ENCODE measurements at regions not wholly inside any gene's neighbourhood (a gene's known extent, or its start where the extent isn't known, plus 50 kb on each side); places are given as distances from the start of the nearest gene placed in this dataset.

DNA sequence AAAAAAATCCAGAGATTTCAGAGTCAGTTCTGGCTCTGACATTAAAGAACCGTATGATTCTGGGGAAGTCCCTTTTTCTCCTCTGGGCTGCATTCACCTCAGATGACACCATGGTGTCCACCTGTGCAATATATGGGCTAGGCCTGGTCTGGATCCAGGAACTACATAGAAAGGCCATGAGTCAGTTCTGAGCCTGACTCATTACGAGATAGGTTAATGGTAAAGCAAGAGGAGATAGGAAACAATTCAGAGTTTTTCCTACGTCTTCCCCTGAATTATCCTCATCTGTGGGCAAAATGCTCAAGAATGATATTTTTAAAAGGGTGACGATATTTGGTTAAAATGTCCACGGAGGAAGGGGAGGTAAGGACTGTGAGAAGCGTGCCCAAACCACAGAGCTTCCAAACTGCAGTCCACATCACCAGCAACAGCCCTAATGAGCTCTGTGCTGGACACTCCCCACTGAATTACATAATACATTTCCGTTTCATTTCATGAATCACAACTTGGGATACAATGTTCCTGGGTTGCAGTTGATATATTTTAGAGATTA is 180.1 kb upstream of the OSR1 start:
- no peak for DNase-seq

DNA sequence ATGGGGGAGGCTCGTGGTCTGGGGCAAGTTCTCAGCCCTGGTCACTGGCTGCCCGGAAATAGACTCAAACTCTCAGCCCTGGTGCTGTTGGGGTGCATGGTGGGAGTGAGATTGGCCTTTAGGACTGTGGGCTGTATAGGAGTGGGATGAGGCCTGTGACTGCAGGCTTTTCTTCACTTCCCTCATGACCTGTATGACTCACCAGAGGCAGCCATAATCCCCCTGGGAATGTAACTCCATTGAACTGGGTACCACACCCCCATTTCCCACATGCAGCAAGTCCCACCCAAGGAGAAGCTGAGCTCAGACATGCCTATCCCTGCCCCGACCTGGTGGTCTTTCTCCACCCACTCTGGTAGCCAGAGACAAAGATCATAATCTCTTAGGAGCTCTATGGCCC is 177.7 kb upstream of the OSR1 start:
- DNase-seq, result no peak

DNA sequence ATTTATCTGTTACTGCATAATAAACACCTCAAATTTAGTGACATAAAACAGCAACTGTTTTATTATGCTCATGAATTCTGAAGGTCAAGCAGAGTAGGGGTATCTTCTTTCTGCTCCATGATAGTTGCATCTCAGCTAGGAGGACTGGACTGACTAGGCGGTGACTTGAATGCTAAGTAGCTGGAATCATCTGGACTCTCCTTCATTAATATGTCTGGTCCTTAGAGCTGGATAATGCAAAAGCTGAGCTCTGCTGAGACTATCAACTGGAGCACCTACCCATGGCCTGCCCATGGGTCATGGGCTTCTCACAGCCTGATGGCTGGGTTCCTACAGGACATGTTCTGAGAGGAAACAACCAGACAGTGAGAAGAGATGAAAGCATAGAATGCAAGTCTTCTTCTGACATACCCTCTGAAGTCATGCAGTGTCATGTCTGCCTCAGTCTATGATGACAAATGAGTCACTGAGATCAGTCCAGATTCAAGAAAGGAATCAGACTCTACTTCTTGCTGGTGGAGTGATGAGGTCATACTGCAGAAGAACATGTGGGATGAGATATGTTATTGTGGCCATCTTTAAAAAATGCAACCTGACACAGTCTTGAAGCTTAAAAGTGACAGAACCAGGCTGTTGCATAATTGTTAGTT is 174.2 kb upstream of the OSR1 start:
- DNase-seq, result no peak

DNA sequence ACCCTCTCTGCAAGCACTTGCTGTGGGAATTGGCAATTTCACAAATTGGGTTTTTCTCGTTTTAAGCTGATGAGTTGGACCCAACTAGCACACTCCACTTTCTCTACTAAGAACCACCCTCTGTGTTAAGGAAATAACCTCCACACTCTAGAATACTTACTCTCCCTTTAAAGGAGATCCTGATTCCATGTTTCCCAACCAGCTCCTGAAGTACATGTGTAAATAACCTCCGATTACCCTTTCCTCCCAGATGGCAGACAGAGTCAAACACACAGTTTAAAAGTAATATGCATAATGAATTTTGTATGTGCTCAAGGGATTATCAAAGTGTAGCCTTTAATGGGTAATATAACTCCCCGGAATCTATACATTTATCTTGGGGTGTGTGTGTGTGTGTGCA is 171.3 kb upstream of the OSR1 start:
- DNase-seq, result no peak

DNA sequence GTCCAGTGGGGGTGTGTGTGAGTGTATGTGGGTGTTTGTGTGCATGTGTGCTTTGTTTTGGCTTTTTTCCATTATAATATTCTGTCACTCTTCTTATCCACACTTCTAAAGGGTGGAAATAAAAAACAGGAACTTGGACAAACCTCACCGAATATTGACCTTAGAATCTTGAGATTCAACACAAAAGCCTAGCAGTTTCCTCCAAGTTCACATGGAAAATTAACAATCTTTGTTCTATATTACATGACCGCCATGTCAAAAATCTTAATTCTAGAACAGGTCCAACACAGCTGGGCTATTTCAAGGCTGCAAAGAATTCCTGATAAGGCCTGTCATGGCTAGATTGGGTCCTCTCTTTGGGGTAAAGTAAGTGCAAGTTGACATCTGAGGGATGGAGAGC is 169.3 kb upstream of the OSR1 start:
- DNase-seq, result no peak

DNA sequence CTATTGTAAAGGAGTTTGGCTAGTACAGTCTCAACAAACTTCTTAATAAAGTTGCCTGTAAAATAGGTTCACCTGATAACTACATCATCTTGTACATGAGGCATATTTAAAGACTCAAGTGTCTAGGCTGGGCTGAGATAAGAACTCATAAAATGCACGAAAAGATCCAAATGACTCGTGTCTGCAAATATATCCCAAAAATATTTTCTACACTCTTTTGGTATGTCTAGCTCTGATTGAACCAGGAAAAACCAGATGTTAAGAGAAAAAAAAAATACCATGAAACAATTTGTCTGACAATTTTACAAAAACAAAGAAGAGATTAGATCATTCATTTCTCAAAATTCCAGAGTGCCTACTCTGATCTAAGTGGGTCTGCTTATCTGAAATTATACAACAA is 166.9 kb upstream of the OSR1 start:
- DNase-seq, result no peak

DNA sequence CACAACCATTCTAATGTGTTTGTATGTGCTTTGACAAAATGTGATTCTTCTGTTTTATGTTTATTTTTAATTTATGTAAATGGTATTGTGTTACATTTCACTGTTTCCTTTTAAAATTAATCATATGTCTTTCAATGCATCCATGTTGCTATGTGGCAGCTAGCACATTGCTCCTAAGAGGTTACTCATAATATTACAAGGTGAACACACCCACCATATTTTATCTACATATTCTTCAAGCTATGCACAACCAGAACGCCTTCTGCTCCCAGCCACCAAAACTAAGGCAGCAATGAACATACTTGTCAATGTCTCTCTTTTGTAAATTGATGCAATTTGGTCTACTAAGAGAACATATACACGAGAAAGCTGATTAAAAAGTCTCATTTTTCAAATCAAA is 160.6 kb upstream of the OSR1 start:
- no peak for DNase-seq

DNA sequence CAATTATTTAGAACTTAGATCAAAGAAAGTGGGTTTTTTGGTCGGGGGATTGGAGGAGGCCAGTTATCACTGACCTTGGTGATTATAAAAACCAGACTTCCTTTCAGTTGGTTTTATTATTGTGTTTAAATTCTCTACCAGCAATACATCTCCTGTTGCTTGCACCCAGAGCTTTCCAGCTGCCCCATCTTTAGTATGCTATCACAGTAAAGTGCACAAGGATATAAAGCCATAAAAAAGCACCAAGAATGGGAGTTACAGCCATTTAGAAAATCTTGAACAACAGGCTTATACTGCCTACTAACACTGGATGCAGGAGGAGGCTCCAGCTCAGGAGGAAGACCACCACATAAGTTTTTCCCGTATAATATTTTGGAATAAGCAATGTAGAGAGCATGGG is 148.7 kb upstream of the OSR1 start:
- DNase-seq, result no peak

DNA sequence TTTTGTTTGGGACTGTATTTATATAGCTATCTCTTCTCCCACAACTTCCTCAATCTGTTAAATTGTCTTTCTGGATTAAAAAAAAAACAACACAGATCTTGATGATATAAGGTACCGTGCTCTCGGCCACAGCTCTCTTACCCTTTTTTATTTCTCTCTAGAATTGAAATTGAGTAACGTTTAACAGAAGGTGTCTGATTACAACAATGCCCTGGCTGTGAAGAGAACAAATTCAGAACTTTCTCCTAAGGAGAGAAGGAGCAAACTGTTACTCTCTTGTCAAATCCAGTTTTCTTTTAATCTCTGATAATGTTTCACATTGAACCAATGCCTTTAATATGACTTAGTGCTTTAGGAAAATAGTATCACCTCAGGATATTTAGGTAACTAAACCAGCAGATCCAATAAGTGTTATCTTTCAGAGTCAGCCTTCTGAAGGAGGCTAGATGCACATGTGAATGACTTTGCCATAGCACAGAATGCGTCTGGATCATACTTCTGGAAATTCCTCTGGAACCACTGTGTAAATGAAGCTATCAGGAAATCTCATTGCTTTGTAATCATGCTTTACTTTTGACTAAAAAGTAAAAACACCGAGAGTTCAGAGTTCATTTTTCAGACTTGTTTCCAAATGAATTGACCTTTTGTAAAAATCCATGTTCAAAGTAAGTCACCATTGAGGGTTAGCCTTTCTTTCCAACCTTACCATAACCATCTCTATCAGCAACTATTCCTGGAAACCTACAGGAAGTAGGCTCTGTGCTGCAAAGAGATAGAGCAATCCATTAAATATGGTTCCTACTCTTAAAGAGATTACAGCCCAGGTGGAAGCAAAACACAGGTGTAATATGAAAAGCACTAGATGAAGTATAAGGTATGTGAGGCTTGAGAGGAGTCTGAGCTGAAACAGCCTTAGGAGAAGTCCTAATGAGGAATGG is 147.0 kb upstream of the OSR1 start:
- DNase-seq, result no peak

DNA sequence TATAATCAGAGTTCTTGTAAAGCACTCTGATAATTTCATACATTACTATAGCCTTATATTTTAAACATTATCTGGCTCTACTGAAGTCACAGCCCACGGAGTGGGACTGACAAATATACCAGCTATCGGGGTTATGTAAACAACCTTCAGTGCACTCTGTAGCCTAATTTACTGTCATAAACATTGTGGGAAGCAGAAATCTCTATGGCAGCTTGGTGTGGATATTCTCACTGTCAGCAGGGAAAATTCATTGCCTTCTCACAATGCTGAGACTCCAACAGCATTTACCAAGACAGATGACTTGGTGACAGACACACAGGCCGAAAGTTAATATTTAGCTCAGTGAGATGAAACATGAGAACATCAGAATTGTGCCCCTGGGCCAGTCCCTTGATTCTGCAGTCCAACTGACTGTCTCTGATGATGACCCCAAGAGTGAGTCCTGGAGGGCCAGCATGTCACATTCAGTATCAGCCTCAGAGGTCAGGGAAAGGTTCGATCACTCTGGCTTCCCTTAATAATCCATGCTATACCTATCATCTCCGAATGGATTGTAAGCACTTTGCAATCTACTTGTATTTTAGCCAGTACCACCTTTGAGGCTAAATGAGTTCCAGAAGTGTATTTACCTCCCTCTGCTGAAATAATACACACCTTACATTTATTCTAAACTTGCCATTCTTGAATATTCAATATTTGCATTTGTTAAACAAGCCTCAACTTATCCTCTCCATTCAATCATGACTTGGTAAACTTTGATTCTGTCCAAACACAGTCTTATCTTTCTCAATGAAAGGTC is 146.2 kb upstream of the OSR1 start:
- DNase-seq, result no peak

DNA sequence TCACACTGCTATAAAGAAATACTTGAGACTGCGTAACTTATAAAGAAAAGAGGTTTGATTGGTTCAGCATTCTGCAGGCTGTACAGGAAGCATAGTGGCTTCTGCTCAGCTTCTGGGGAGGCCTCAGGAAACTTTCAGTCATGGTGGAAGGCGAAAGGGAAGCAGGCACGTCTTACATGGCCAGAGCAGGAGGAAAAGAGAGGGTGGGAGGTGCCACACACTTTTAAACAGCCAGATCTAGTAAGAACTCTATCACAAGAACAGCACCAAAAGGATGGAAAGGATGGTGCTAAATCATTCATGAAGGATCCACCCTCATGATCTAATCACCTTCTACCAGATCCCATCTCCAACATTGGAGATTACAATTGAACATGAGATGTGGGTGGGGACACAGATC is 145.5 kb upstream of the OSR1 start:
- DNase-seq, result no peak

DNA sequence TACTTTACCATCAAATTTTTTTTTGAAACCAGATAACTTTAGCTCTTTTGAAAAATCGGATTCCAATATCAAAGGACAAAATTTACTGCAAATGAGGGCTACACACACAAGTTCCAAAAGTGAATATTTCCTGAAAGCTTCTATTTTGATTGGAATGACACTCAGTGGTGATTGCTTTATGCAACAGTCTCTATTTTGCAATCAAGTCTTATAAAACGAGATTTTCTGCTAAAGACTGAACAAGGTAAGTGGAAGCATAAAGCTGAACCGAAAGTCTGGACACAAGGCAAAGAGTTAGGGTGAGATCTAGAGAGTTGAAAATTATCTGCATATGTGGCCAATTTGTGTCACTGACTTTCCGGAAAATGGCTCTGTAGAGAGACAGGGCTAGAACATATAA is 145.0 kb upstream of the OSR1 start:
- DNase-seq, result no peak

DNA sequence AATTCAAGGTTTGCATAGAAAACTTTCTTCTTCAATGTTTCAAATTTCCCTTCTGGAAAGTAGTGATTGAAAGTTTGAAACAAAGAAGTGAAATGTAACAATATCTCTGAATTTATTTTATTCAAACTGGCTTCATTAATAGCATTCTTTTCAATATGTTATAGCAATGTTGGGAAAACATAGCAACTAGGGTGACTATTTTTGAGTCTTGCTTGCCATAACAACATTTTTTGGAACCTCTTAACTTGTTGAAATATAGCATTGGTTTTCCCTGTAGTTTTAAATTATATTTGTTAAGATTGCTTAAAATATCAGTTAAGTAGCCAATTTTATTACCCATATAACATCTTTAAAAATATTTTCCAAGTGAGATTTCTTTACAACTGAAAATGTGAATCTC is 141.7 kb upstream of the OSR1 start:
- DNase-seq, result no peak

DNA sequence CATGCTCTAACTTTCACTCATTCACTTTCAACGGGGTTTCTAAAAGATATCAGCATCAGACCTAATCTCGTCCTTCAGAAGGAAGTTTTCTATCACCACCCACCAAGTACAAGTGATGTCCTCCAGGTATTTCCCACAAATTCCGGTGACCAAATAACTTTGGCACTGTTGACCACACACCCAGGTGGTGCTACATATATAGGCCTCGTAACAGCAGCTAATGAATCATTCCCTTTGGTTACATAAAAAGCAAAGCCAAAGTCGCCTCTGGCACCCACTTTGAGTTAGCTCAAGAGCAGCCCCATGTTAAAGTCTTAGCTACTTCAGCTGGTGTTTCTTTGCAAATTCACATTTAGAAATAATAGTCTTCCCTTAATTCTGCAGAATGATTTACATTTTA is 138.2 kb upstream of the OSR1 start:
- DNase-seq, result no peak

DNA sequence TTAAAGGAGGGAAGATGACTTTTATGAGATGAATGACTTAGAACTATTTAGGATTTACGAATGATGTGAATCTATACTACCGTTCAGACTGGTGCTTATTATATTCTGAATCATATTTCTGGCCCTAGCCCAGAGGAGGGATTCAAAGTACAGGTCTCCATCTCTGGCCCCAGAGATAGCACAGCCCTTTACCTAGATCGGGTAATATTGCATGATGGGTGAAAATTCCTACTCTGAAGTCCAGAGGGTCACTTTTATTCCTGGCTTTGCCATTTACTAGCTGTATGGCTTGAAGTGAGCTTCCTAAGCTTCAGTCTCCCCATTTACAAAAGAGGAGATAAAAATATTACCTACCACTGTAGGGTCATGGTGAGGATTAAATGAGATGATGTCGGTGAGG is 135.8 kb upstream of the OSR1 start:
- no peak for DNase-seq

DNA sequence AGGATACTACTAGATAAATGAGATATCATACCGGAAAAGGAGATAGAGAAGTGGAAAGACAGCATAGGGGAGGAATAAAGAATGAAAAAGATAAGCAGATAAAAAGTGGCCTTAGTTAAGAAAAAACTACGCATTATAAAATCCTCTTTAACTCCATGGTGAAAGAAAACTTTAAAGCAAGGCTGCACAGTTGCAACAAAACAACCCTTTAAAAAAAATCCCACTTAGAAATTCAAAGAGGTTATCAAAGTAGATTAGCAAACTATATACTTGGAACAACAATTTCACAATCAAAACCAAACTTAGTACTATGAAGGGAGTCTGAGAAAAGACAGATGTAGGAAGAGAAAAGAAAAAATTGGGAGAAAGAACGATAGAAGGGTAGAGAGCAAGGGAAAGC is 133.4 kb upstream of the OSR1 start:
- DNase-seq, result no peak

DNA sequence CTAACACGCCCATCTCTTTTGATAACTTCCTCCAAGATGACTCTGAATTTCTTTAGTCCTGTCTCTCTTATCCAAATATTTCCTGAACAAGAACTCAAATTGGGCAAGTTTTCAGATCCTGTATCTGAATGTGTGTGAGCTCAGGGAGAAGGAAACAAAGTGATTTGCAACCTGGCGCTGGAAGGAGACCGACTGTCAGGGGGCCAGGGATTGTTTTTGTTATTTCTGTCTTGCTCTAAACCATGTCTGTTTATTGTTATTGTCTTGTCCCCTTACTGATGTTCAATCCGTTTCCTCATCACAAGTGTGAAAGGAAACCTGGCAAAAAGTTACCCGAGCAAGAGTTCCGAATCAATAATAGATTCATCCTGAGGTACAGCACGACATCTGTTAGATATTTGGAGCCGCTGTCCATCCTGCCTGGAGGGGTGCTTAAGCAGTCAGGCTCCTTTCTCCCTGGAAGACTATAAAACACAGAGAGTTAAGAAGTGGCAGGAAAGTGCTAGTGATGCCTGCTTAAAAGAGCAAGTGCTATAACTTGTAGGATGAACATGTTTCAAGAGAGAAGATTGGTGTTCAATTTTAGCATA is 132.5 kb upstream of the OSR1 start:
- no peak for DNase-seq

DNA sequence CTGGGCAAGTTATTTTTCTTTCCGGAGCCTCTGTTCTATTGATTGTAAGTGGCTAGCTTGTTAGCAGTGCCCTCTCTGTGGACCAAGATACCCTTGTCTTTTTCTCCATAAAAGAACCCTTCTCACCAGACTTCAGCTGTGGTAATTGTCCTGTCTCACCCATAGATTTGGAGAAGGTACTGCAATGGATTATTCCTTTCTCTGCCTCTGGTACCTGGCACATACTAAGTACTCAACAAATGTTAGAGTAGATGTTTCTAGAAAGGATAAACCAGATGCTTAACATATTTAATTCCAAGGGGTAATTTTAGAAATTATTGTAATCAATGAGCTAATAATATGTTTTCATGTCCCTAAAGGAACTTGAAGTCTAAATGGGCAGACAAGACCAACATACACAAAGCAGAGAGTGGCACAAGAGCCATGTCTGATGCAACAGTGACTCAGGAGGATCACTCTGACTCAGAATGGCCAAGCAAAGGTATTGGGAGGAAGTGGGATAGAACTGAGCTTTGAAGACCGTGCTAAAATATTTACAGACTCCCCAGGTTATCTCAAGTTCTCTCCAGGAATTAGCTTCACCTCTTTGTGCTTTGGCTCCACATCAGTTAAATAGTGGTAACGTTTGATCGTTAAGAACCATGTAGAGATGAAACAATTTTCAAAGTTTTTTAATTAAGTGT is 129.7 kb upstream of the OSR1 start:
- DNase-seq, result peak; percentile 28

DNA sequence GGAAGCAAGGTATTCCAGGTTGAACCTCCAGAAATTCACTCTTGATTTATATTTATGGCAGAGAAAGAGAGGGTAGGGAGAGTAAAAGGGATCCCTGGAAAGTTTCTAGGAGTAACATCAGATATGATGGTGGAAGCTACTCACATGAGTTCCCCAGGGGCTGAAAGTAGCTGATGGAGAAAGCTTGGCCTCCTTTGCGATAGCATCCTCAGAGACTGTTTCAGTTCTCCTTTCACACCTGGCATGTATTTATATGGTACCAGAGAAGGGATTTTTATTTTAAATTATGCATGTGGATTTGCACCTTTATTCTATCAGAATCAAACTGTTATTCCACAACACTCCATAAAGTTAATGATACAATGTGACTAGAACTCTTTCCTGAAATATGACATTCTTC is 126.3 kb upstream of the OSR1 start:
- no peak for DNase-seq

DNA sequence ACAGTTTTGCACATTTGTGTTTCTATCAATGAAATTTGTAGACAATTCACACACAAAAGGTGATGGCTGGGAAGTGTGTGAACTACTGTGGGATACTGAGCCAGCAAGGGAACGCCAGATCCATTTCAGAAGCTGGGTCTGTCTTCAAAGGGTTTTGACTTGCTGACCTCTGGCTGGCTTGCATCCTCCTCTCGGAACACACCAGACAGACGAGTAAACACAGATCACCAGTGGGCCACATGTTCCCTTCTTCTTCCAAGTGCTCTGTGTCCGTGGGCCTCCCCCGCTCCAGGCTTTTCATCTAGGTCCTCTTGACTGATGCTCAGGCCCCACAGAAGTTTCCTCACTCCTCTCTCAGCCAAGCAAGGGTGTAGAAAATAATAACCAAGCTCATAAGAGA is 122.2 kb upstream of the OSR1 start:
- DNase-seq, result no peak

DNA sequence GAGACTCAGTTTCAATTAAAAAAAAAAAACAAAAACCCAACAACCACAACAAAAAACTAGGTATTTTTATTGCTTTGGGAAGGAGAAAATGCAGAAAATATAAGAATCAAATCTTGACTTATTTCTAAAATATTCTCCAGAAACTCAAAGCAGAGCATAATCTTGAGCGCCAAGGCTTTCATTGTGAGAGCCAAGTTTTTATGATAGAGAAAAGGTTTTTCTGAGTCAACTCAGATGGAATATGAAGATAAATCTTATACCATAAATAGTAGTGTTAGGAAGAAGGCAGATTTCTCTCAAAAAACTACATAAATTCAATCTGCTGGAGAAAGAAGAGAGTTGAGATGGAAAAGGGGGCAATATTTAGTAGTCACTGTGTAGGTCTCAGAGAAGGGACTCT is 121.2 kb upstream of the OSR1 start:
- no peak for DNase-seq

DNA sequence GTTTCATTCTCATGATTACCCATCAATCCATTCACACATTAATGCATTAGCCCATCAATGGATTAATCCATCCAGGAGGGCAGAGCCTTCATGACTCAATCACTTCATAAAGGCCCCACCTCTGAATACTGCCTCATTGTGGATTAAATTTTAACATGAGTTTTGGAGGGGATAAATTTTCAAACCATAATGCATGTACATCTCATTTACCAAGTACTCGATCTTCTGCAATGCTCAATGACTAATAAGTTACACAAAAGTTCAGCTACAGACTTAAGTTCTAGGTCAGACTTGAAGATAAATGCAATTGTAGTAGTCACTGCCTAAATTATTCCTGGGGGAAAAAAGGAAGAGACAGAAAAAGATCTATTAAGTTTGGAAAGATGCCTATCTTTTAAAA is 120.0 kb upstream of the OSR1 start:
- no peak for DNase-seq

DNA sequence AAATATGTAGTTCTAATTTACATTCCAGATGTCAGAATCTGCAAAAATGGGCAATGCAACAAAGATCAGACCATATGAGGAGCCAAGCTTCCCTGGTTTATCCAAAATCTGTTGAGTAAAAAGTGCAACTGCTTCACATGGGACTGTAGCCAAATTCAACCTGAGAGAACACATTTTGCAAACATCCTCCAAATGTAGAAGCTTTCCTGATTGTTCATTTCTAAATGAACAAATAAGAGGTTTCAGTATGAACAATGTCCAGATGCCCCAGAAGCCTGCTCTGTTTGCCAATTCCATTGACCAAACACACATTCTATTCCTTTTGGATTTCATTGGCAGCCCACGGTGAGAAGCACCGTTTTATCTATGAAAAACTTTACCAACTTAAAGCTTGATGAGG is 117.9 kb upstream of the OSR1 start:
- DNase-seq, result no peak
